ENCODE measurements at regions not wholly inside any gene's neighbourhood (a gene's known extent, or its start where the extent isn't known, plus 50 kb on each side); places are given as distances from the start of the nearest gene placed in this dataset.

DNA sequence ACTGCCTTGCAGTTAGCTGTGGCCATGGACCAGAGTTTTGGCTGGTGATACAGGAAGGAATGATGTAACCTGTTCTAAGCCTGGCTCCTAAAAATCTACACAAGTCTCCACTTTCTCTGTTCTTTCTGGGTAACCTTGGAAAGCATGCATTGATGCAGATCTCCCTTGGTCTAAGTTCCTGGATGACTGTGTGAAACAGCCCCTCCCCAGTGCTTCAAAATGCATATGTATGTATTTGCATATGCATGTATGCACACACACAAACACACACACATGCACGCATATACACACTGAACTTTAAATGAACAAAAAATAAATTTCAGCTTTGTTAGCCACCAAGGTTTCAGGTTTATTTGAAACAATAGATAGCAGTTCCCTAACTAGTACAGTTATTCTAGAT is 296.1 kb downstream of the OSR1 start:
- H3K27me3 ChIP-seq (ENCODE audit: control insufficient read depth in 2 of 2, insufficient read depth in 2 of 2, low read length in 2 of 2), result no peaks in the 10 kb centered on the region
- no peaks in the 10 kb centered on the region for H3K4me1 ChIP-seq (ENCODE audit: control insufficient read depth, extremely low read depth, insufficient read depth, low read length)
- dilution Hi-C loops (cut with MboI; ENCODE audit: extremely low pct_ligation_motif_present, low sequenced_read_pairs) (no loop called here), intact Hi-C loops (cut with micrococcal nuclease) (no loop called here)
- ChIA-PET CTCF (no interaction called here), POLR2A (no interaction called here)
- no peak overlapping the region for H3K27ac ChIP-seq (ENCODE audit: insufficient read depth, low read depth, low read length)
- H4K20me1 ChIP-seq (replicated peaks; ENCODE audit: control insufficient read depth, extremely low read depth, insufficient read depth, low read length), result no peaks in the 10 kb centered on the region
- H3K4me3 ChIP-seq (replicated peaks in 1 of 3; ENCODE audit: insufficient read depth in 1 of 3, low read depth in 1 of 3, low read length in 3 of 3), result no peak overlapping the region
- H2AFZ ChIP-seq (ENCODE audit: low read depth, low read length), result no peak overlapping the region
- FAIRE-seq, result no peak
- H3K36me3 ChIP-seq (ENCODE audit: control insufficient read depth in 2 of 2, extremely low read depth in 1 of 2, insufficient read depth in 2 of 2, low read length in 2 of 2), result no peaks in the 10 kb centered on the region
- DNase-seq (ENCODE audit: low read depth, low spot score), result no peak
- H3K9me1 ChIP-seq (replicated peaks; ENCODE audit: control insufficient read depth, extremely low read depth, insufficient read depth, low read length), result no peaks in the 10 kb centered on the region
- BruUV-seq (replicated peaks), result no TSS peak
- no peaks in the 10 kb centered on the region for H3K9me3 ChIP-seq (replicated peaks; ENCODE audit: control insufficient read depth, insufficient read depth, low read length)
- no peaks in the 10 kb centered on the region for H3K79me2 ChIP-seq (ENCODE audit: control insufficient read depth, insufficient read depth, low read length)
- H3K4me2 ChIP-seq (ENCODE audit: insufficient read depth, low read length), result no peak overlapping the region
- H3K9ac ChIP-seq (replicated peaks; ENCODE audit: extremely low read depth, insufficient read depth, low read length), result no peak overlapping the region
- TF ChIP-seq POLR2A (IDR thresholded peaks at IDR 0.05; ENCODE audit: low read depth, low read length), result no peak
- TF ChIP-seq POLR2AphosphoS5 (IDR thresholded peaks at IDR 0.05; ENCODE audit: insufficient read depth, low read depth, low read length), result no peak
- no peak for TF ChIP-seq EZH2 (IDR thresholded peaks at IDR 0.05; ENCODE audit: borderline replicate concordance, low read depth, low read length, severe bottlenecking)
- no peak for TF ChIP-seq FOS (IDR thresholded peaks at IDR 0.05; ENCODE audit: borderline replicate concordance, insufficient read depth, low read length)
- TF ChIP-seq, protein P1, sequence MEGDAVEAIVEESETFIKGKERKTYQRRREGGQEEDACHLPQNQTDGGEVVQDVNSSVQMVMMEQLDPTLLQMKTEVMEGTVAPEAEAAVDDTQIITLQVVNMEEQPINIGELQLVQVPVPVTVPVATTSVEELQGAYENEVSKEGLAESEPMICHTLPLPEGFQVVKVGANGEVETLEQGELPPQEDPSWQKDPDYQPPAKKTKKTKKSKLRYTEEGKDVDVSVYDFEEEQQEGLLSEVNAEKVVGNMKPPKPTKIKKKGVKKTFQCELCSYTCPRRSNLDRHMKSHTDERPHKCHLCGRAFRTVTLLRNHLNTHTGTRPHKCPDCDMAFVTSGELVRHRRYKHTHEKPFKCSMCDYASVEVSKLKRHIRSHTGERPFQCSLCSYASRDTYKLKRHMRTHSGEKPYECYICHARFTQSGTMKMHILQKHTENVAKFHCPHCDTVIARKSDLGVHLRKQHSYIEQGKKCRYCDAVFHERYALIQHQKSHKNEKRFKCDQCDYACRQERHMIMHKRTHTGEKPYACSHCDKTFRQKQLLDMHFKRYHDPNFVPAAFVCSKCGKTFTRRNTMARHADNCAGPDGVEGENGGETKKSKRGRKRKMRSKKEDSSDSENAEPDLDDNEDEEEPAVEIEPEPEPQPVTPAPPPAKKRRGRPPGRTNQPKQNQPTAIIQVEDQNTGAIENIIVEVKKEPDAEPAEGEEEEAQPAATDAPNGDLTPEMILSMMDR (IDR thresholded peaks at IDR 0.05; ENCODE audit: extremely low read depth in 1 of 2, insufficient read depth in 1 of 2, low read depth in 1 of 2, low read length in 2 of 2), result no peak
- TF ChIP-seq, protein P2, sequence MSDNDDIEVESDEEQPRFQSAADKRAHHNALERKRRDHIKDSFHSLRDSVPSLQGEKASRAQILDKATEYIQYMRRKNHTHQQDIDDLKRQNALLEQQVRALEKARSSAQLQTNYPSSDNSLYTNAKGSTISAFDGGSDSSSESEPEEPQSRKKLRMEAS (IDR thresholded peaks at IDR 0.05; ENCODE audit: insufficient read depth, insufficient read length), result no peak
- TF ChIP-seq GATA2 (IDR thresholded peaks at IDR 0.05; ENCODE audit: insufficient read depth, insufficient read length, low read depth, low read length), result no peak
- no peak for TF ChIP-seq JUN (IDR thresholded peaks at IDR 0.05; ENCODE audit: borderline replicate concordance, insufficient read depth, insufficient read length, low read depth)
- TF ChIP-seq MYC (IDR thresholded peaks at IDR 0.05; ENCODE audit: low read depth, low read length), result no peak

All from endothelial cell of umbilical vein (primary cell).